ENCODE measurements at regions not wholly inside any gene's neighbourhood (a gene's known extent, or its start where the extent isn't known, plus 50 kb on each side); places are given as distances from the start of the nearest gene placed in this dataset.

- Histone ChIP-seq H3K9ac (ENCODE audit: low read depth, low read length, poor library complexity, severe bottlenecking) (no peak overlapping the region), H3K4me1 (ENCODE audit: insufficient read depth, low read length, poor library complexity, severe bottlenecking) (no peaks in the 10 kb centered on the region), H3K9me2 (replicated peaks; ENCODE audit: low read depth, low read length) (no peaks in the 10 kb centered on the region), H3K9me3 (ENCODE audit: insufficient read depth, low read depth, low read length) (no peaks in the 10 kb centered on the region), H3K36me3 (ENCODE audit: insufficient read depth, low read length) (no peaks in the 10 kb centered on the region), H2AFZ (ENCODE audit: low read length) (no peak overlapping the region), H3K4me2 (ENCODE audit: low read depth, low read length, poor library complexity, severe bottlenecking) (no peak overlapping the region), H4K20me1 (ENCODE audit: insufficient read depth, low read length, poor library complexity, severe bottlenecking) (no peaks in the 10 kb centered on the region), H3F3A (ENCODE audit: low read depth) (no peaks in the 10 kb centered on the region; the same call in 1 of the 2 replicates), H3K27me3 (ENCODE audit: insufficient read depth, low read length, poor library complexity, severe bottlenecking) (no peaks in the 10 kb centered on the region), H3K4me3 (ENCODE audit: low read length, poor library complexity, severe bottlenecking) (no peak overlapping the region), H3K79me2 (ENCODE audit: insufficient read depth, low read length) (no peaks in the 10 kb centered on the region)
- TF ChIP-seq CTCF (conservative IDR thresholded peaks at IDR 0.05; ENCODE audit: low read length) (no peak), EZH2phosphoT487 (IDR thresholded peaks at IDR 0.05; ENCODE audit: borderline replicate concordance) (no peak)
Measured at GRCh38 chr12:107509421-107509820, 176.2 kb upstream of the PWP1 start.

GRCh38 chr12:107510211-107510610 lies 175.4 kb upstream of the PWP1 start:
- no peaks in the 10 kb centered on the region for H3K27me3 ChIP-seq (ENCODE audit: insufficient read depth, low read length, poor library complexity, severe bottlenecking)
- no peaks in the 10 kb centered on the region for H4K20me1 ChIP-seq (ENCODE audit: insufficient read depth, low read length, poor library complexity, severe bottlenecking)
- H3F3A ChIP-seq (ENCODE audit: low read depth), result no peaks in the 10 kb centered on the region; the same call in 1 of the 2 replicates
- H3K79me2 ChIP-seq (ENCODE audit: insufficient read depth, low read length), result no peaks in the 10 kb centered on the region
- no peak overlapping the region for H2AFZ ChIP-seq (ENCODE audit: low read length)
- TF ChIP-seq CTCF (conservative IDR thresholded peaks at IDR 0.05; ENCODE audit: low read length), result no peak
- TF ChIP-seq EZH2phosphoT487 (IDR thresholded peaks at IDR 0.05; ENCODE audit: borderline replicate concordance), result no peak
- H3K4me2 ChIP-seq (ENCODE audit: low read depth, low read length, poor library complexity, severe bottlenecking), result no peak overlapping the region
- no peak overlapping the region for H3K4me3 ChIP-seq (ENCODE audit: low read length, poor library complexity, severe bottlenecking)
- no peaks in the 10 kb centered on the region for H3K9me2 ChIP-seq (replicated peaks; ENCODE audit: low read depth, low read length)
- H3K9me3 ChIP-seq (ENCODE audit: insufficient read depth, low read depth, low read length), result no peaks in the 10 kb centered on the region
- H3K4me1 ChIP-seq (ENCODE audit: insufficient read depth, low read length, poor library complexity, severe bottlenecking), result peaks cover 4% of the 10 kb centered on the region
- no peaks in the 10 kb centered on the region for H3K36me3 ChIP-seq (ENCODE audit: insufficient read depth, low read length)
- no peak overlapping the region for H3K9ac ChIP-seq (ENCODE audit: low read depth, low read length, poor library complexity, severe bottlenecking)

DNA sequence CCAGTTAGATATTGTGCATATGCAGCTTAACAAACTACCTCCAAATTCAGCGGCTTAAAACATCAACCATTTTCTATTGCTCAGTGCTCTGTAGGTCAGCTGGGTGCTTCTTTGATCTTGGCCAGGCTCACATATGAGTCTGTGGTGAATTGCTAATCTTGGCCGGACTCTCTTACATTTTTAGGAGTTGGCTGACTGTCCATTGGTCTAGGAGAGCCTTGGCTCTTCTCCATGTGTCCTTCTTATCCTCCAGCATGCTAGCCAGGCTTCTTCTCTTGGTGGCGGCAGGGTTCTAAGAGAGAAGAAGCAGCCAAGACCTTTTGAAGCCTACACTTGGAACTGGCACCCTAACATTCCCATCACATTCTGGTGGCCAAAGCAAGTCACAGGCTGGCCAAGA lies 174.3 kb upstream of the PWP1 start:
- Histone ChIP-seq H3K36me3 (ENCODE audit: insufficient read depth, low read length) (no peaks in the 10 kb centered on the region), H3K9ac (ENCODE audit: low read depth, low read length, poor library complexity, severe bottlenecking) (no peak overlapping the region), H3K9me2 (replicated peaks; ENCODE audit: low read depth, low read length) (no peaks in the 10 kb centered on the region), H3K4me2 (ENCODE audit: low read depth, low read length, poor library complexity, severe bottlenecking) (no peak overlapping the region), H3K79me2 (ENCODE audit: insufficient read depth, low read length) (no peaks in the 10 kb centered on the region), H3K9me3 (ENCODE audit: insufficient read depth, low read depth, low read length) (no peaks in the 10 kb centered on the region), H3K27me3 (ENCODE audit: insufficient read depth, low read length, poor library complexity, severe bottlenecking) (no peaks in the 10 kb centered on the region), H3F3A (ENCODE audit: low read depth) (no peaks in the 10 kb centered on the region; the same call in 1 of the 2 replicates), H3K4me3 (ENCODE audit: low read length, poor library complexity, severe bottlenecking) (no peak overlapping the region), H4K20me1 (ENCODE audit: insufficient read depth, low read length, poor library complexity, severe bottlenecking) (no peaks in the 10 kb centered on the region), H2AFZ (ENCODE audit: low read length) (no peak overlapping the region), H3K4me1 (ENCODE audit: insufficient read depth, low read length, poor library complexity, severe bottlenecking) (peaks cover 12% of the 10 kb centered on the region)
- TF ChIP-seq EZH2phosphoT487 (IDR thresholded peaks at IDR 0.05; ENCODE audit: borderline replicate concordance), result no peak
- TF ChIP-seq CTCF (conservative IDR thresholded peaks at IDR 0.05; ENCODE audit: low read length), result no peak
